Esophagus muscularis mucosa (tissue), 4 donors: ENCODE measurements at regions not wholly inside any gene's neighbourhood (a gene's known extent, or its start where the extent isn't known, plus 50 kb on each side); places are given as distances from the start of the nearest gene placed in this dataset.

ENCODE experiments used
- DNase-seq: peaks from one replicate; pipeline ENCODE4 v3.0.0-alpha.2; 2017; ENCODE audit errors: extremely low spot score
- H3K27ac ChIP-seq, 4 donors: fragments of 200-600 bp; sonication (generic); replicated peaks in 1 of 4; 1 replicate in 3 of 4; 2 replicates in 1 of 4; pipeline ENCODE4 v1.5.1; 2016 to 2019; ENCODE audit warnings: mild to moderate bottlenecking in 1 of 4
- H3K27me3 ChIP-seq, 4 donors: fragments of 200-600 bp; sonication (generic); one replicate each; pipeline versions ENCODE4 v1.5.1 to v1.6.0; 2016 to 2019
- H3K36me3 ChIP-seq, 4 donors: fragments of 200-600 bp; sonication (generic); one replicate each; pipeline ENCODE4 v1.5.1; 2016 to 2019
- H3K4me1 ChIP-seq, 4 donors: fragments of 200-600 bp; sonication (generic); one replicate each; pipeline ENCODE4 v1.5.1; 2016 to 2019
- H3K4me3 ChIP-seq, 4 donors: fragments of 200-600 bp; sonication (generic); 1 replicate in 2 of 4; 2 replicates in 2 of 4; pipeline ENCODE4 v1.5.1; 2016 to 2019; ENCODE audit warnings: mild to moderate bottlenecking in 4 of 4, moderate library complexity in 1 of 4
- H3K9me3 ChIP-seq, 4 donors: fragments of 200-600 bp; sonication (generic); 1 replicate in 3 of 4; 2 replicates in 1 of 4; pipeline ENCODE4 v1.5.1; 2016 to 2019
- EP300 ChIP-seq: sonication (generic); formaldehyde crosslinking; IDR thresholded peaks from one replicate; pipeline ENCODE4 v1.6.1; 2017; ENCODE audit warnings: antibody characterized with exemption
- POLR2A ChIP-seq: fragments of 450-650 bp; IDR thresholded peaks from one replicate; pipeline ENCODE4 v1.6.1; 2017; ENCODE audit warnings: antibody characterized with exemption, moderate library complexity, mild to moderate bottlenecking, low read depth
- POLR2AphosphoS5 ChIP-seq, 2 donors: sonication (generic); formaldehyde crosslinking; IDR thresholded peaks; one replicate each; pipeline ENCODE4 v1.6.1; 2017; ENCODE audit warnings: antibody characterized with exemption in 2 of 2
- WGBS: methylation state at CpG from one replicate; pipeline ENCODE4 v1.1.5; 2018; 5-methylcytosine and 5-hydroxymethylcytosine counted together
- intact Hi-C: fragments of 100-400 bp; cut with DNase I; formaldehyde crosslinking; loops from one replicate; pipeline ENCODE4 v1.15.1; 2023
- TF ChIP-seq, protein P1 (sequence below), 3 experiments: fragments of 200-600 bp in 2 of 3; fragments of 450-650 bp in 1 of 3; sonication (generic) in 2 of 3; IDR thresholded peaks; one replicate each; pipeline ENCODE4 v1.5.1; 2017 to 2019; ENCODE audit warnings: antibody characterized with exemption in 3 of 3, mild to moderate bottlenecking in 2 of 3, moderate library complexity in 1 of 3

DNA sequence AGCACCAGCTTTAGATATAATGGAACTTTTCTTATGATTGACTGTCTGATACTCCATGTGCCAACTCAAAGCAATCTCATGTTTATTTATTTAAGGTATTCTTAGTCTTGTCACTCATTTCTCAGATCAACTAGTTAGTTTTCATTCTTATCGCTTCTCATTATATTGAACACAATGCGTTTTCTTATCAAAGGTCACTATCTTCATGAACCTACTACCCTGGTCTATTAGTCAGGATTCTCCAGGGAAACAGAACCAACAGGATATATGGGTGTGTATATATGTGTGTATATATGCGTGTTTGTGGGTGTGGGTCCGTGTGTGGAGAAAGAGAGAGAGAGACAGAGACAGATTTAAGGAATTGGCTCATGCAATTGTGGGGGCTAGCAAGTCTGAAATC lies 619.9 kb downstream of the ZEB2 start:
- no peak overlapping the region for H3K4me3 ChIP-seq
- no peak for DNase-seq
- TF ChIP-seq, protein P1, sequence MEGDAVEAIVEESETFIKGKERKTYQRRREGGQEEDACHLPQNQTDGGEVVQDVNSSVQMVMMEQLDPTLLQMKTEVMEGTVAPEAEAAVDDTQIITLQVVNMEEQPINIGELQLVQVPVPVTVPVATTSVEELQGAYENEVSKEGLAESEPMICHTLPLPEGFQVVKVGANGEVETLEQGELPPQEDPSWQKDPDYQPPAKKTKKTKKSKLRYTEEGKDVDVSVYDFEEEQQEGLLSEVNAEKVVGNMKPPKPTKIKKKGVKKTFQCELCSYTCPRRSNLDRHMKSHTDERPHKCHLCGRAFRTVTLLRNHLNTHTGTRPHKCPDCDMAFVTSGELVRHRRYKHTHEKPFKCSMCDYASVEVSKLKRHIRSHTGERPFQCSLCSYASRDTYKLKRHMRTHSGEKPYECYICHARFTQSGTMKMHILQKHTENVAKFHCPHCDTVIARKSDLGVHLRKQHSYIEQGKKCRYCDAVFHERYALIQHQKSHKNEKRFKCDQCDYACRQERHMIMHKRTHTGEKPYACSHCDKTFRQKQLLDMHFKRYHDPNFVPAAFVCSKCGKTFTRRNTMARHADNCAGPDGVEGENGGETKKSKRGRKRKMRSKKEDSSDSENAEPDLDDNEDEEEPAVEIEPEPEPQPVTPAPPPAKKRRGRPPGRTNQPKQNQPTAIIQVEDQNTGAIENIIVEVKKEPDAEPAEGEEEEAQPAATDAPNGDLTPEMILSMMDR (IDR thresholded peaks at IDR 0.05): no peak
- TF ChIP-seq POLR2AphosphoS5 (IDR thresholded peaks at IDR 0.05): no peak
- no peak for TF ChIP-seq POLR2A
- no peak for TF ChIP-seq EP300
- H3K36me3 ChIP-seq: no peaks in the 10 kb centered on the region
- no peaks in the 10 kb centered on the region for H3K9me3 ChIP-seq
- H3K27ac ChIP-seq: no peak overlapping the region
- 93% methylated on average over 4 of the region's 4 CpGs for WGBS
- intact Hi-C loops: no loop called here
- no peaks in the 10 kb centered on the region for H3K27me3 ChIP-seq
- H3K4me1 ChIP-seq: no peaks in the 10 kb centered on the region

DNA sequence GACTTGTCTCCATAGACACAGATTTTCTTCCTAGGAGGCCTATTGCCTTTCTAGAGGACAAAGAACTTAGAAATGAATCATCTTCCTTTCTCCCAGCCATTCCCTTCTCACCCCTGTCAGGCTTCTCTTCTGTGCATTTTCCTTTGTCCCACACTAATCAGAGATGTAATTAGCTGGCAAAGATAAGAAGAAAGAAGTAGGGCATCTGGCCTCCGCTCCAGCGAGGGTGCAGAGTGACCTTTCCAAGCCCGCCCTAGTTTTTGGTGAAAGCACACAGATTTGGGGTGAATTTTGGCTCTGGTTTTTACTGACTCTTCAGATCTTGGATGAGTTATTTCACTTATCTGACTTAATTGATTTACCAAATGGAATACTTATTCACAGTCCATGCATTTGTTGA lies 626.5 kb downstream of the ZEB2 start:
- Histone ChIP-seq H3K4me1 (no peaks in the 10 kb centered on the region), H3K27me3 (no peaks in the 10 kb centered on the region), H3K36me3 (no peaks in the 10 kb centered on the region), H3K4me3 (no peak overlapping the region), H3K9me3 (no peaks in the 10 kb centered on the region), H3K27ac (no peak overlapping the region)
- TF ChIP-seq POLR2AphosphoS5 (IDR thresholded peaks at IDR 0.05) (no peak), POLR2A (no peak), EP300 (no peak)
- TF ChIP-seq, protein P1 (IDR thresholded peaks at IDR 0.05): no peak
- intact Hi-C loops: no loop called here
- WGBS: 93% methylated on average over 3 of the region's 3 CpGs
- DNase-seq: no peak

DNA sequence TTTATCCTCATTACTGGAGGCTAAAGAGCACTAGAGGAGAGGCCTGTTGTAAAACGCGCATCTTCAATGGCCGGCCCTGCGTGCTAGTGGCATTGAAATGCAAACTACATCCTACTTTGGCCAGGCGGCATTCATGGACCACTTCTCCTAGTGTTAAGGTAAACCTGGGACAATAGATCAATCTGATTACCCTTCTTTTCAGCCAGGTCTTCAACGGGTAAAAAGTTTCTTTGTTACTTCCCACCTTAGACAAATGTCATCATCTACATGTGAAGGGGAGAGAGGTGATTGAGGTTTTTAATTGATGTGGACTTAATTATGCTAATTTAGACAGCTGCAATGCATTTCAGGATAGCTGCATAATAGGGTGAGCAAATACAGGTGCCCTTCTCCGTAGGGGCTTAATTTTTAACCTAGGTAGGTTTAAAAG lies 628.0 kb downstream of the ZEB2 start:
- Histone ChIP-seq H3K27ac (no peak overlapping the region), H3K4me1 (no peaks in the 10 kb centered on the region), H3K27me3 (no peaks in the 10 kb centered on the region), H3K4me3 (no peak overlapping the region), H3K36me3 (no peaks in the 10 kb centered on the region), H3K9me3 (no peaks in the 10 kb centered on the region)
- TF ChIP-seq POLR2A: no peak
- TF ChIP-seq, protein P1 (IDR thresholded peaks at IDR 0.05): no peak
- no peak for TF ChIP-seq POLR2AphosphoS5 (IDR thresholded peaks at IDR 0.05)
- no peak for TF ChIP-seq EP300
- DNase-seq: no peak
- intact Hi-C loops: no loop called here
- 70% methylated on average over 7 of the region's 7 CpGs for WGBS

DNA sequence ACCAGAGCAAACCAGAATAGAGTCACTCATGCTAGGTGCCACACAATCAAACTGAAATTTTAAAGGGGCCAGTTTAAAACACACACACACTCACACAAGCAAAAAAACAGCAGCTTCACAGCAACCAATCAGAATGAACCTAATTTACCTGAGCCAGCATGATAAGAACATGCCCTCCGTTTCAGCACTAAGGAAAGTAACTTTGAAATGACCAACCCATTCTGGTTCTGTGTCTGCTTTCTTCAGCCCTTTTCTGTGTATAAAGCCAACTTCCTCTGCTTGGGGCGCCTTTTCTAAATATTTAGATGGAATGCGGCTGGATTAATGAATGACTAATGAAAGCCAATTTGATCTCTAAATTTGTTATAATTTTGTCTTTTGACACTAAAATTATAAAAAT lies 629.1 kb downstream of the ZEB2 start:
- WGBS: 56% methylated on average over 3 of the region's 3 CpGs
- DNase-seq: no peak
- no peak for TF ChIP-seq EP300
- no peak for TF ChIP-seq POLR2AphosphoS5 (IDR thresholded peaks at IDR 0.05)
- TF ChIP-seq, protein P1 (IDR thresholded peaks at IDR 0.05): no peak
- no peak for TF ChIP-seq POLR2A
- Histone ChIP-seq H3K9me3 (no peaks in the 10 kb centered on the region), H3K27ac (no peak overlapping the region), H3K4me3 (no peak overlapping the region), H3K27me3 (no peaks in the 10 kb centered on the region), H3K4me1 (no peaks in the 10 kb centered on the region), H3K36me3 (no peaks in the 10 kb centered on the region)
- intact Hi-C loops: no loop called here

DNA sequence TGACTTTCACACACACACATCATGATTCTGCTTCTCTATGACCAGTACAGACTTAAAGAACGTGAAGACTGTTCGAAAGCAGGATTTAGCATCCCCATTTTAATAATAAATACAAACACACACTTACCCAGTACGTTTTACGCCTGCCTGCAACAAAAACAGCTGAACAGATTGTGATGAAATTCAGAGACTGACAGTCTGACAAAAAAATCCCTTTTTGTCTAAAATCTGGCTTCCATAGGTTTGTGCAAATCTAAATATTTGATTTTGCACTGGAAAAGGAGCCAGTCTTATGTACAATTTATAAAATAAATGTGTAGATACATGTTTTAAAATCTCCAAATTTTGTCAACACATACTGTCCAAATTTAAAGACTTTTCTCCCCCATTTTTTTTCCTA lies 630.7 kb downstream of the ZEB2 start:
- Histone ChIP-seq H3K27me3 (no peaks in the 10 kb centered on the region), H3K36me3 (no peaks in the 10 kb centered on the region), H3K9me3 (no peaks in the 10 kb centered on the region), H3K4me1 (no peaks in the 10 kb centered on the region), H3K27ac (no peak overlapping the region), H3K4me3 (no peak overlapping the region)
- intact Hi-C loops: no loop called here
- WGBS: 81% methylated on average over 4 of the region's 4 CpGs
- DNase-seq: no peak
- TF ChIP-seq EP300: no peak
